ENCODE measurements at regions not wholly inside any gene's neighbourhood (a gene's known extent, or its start where the extent isn't known, plus 50 kb on each side); places are given as distances from the start of the nearest gene placed in this dataset.

DNA sequence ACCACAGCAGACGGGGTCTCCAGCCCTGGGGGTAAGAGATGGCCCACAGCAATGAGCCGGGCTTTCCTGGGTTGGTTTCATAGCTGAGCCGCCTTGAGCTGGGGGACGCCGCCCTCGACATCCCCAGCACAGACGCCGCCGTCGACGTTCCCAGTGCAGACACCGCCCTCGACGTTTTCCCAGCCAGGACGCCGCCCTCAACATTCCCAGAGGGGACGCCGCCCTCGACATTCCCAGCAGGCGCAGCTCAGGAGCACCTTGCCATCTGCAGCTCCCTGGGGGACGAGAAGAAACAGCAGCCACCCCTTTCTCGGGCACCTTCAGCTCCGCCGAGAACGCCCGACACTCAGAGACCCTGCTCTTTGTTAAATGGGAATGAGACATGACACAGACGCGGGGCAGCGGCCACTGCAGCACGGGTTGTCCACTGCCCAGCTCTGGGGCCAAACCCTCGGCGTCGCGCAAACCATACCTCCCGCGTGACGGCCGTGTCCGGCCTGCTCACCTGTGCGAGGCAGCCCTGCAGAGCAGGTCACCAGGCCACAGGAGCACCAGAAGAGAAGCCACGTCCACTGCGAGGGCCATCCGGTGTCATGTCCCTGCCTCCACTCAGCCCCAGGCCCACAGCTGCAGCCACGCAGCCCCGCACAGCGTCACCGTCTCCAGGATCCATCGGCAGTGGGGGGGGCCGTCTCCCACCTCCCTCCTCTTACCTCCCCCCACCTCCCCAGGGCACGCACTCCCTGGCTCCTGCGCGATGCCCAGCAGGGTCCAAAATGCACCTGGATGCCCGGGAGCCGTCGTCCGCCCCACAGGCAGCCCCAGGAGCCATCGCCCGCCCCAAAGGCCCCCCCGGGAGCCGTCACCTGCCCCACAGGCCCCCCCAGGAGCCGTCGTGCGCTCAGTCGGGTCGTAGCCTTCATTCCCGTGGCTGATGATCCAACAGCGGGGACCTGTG, 77.4 kb upstream of the GALNT9 start:
- DNase-seq, result no peak

DNA sequence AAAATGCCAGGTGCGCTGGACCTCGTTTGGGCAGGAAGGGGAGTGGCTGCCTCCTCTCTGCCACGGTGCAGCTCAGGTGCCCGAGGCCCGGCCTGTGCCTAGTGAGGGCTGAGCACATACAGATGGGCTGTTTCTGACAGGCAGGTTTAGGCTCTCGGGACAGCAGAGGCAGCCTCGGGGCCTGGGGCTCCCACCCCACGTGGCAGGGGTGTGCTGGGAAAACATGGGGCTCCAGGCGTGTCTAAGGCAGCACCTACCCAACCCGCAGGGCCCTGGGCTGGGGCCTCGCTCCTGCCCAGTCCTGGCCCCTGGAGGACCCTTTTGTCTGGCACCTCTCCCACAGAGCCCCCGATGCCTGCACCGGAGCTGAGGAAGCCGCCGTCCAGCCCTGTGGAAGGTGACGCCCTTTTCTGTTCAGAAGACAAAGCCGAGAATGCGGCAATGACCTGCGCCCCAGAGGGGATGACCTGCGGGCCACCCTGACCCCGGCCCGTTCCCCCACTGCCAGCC, 76.4 kb upstream of the GALNT9 start:
- DNase-seq, result no peak

DNA sequence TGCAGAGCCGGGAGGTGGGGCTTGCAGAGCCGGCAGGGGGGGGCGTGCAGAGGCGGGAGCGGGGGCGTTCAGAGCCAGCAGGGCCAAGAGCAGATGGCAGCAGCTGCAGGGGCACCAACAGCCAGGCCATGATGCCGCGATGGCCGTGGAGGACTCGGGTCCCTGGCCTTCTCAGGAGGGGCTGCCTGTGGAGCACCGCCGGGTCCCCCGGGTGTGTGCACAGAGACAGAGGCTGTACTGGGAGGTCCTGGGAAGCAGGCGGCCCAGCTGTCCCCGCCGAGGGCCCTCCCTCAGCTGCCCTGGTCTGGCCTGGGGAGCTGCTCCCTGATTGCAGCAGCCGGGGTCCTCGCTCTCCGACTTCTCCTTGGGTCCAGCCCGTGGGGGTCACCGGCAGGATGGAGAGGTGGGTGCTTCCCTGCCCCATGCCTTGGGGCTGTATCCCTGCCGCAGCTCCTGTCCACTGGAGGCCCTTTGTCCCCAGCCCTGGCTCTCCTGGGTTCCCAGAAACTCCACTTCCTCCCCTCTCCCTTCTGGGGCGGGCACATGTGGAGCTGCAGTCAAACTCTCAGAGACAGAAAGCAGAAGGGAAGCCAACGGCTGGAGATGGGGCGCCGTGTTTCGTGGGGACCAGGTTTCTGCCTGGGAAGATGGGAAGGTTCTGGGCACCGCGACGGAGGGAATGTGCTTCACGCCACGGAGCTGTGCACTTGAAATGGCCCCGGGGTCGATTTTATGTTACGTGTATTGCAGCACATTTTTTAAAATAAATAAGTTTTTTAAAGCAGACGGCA, 75.8 kb upstream of the GALNT9 start:
- DNase-seq, result no peak

DNA sequence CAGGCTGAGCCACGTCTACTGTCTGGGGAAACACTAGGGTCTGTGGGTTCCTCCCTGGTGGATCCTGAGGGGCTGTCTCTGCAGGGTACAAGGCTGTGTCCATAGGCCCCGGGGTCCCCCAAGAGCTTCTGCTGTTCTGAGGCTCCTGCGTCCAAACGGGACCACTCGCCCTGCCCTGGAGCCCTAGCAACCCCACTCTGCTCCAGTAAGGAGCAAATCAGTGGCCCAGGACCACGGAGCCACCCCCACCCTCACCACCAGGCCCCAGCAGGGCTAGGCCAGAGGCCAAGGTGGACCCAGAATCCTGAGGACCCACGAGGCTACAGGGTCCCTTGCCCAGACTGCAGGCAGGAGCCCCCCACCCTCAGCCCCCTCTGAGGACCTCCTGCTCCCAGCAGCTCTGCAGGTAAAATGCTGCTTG, 75.1 kb upstream of the GALNT9 start:
- DNase-seq, result no peak

DNA sequence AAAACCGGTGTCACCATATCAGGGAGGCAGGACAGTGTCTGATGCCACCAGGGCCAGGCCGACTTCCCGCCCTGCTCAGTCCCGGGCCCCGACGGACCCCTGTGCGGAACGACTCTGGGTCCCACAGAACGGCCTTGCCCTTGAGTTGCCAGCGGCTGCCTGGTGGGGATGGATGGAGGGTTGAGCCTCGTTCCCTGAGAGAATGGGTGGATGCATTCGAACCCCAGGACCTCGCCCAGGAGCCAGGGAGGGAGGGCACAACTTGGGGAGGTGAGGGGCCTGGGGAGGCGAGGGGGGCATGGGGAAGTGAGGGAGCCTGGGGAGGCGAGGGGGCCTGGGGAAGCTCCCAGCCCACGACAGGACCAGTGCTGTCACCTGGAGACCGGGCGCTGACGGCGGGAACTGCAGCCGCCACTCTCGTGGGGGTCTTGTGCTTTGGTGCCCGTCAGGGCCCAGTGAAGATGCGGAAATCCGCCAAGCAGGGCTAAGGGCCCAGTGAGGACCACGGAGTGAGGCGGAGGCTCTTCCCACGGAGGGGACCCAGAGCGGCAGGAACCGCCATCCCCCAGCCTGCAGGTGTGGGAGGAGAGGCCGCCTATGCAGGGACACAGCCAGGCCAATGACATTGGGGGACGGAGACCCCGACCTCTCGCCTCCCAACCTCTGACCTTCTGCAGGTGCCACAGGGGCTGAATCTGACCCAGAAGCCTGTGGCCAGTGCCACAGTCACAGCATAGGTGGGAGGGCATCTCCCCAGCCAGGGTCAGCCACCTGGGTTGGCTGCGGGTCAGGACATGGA, 74.4 kb upstream of the GALNT9 start:
- DNase-seq, result no peak

DNA sequence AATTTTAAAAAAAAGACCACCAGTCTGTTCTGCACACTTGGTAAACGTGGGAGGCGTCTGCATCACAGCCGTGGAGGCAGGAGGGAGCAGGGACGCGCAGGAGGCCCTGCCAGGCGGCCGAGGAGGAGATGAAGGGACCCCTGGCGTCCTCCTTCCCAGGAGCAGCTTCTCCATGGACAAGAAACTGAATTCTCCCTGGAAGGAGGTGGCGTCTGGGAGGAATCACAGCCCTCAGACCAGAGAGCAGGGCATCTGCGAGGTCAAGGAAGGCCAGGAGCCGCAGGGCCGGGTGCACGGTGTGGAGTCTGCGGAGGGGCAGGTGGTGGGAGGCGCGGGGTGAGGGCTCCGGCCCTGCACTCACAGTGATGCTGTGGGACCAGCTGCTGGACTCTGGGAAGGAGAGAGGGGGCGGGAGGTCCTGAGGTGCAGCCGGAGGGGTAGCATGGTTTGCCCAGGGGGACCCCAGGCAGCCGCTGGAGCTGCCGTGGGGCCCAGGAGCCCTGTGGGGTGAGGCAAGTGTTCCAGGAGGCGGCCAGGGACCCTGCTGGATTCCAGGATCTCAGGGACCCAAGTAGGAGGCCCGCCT, 73.5 kb upstream of the GALNT9 start:
- DNase-seq, result no peak

DNA sequence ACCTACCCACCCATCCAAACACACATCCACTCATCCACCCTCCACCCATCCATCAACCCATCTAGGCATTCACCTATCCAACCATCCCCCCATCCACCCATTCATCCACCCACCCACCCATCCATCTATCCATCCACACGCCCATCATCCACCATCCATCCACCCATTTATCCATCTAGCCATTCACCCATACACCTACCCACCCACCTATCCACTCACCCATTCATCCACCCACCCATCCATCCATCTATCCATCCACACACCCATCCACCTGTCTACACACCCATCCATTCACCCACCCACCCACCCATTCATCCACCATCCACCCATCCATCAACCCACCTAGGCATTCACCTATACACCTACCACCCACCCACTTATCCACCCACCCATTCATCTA, 72.6 kb upstream of the GALNT9 start:
- DNase-seq, result no peak

DNA sequence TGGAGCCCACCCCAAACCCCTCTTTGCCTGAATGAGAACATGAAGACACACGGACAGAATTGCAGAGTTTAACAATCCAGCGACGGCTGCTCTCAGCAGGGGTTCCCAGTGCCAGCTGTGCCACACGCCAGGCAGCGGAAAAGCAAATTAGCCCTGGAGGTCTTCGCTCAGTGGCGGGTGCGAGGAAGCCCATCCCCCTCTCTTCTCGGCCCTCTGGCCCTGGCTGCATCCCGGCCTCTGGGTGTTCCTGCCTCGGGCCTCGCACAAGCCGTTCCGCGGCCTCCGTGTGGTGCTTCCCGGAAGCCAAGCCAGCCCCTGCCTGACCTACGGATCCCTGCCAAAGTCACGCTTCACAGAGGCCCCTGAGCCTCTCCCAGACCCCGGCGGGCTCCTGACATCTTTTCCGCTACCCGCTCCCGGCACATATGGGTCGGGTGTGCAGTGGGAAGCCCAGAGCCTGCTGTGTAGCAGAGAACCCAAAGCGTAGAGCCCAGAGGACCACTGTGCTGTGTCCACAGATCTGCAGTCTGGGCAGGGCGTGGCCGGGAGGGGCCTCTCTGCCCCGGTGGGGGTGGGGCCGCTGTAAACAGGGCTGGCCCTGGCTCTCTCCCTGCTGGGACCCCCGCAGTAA, 70.7 kb upstream of the GALNT9 start:
- DNase-seq, result no peak

DNA sequence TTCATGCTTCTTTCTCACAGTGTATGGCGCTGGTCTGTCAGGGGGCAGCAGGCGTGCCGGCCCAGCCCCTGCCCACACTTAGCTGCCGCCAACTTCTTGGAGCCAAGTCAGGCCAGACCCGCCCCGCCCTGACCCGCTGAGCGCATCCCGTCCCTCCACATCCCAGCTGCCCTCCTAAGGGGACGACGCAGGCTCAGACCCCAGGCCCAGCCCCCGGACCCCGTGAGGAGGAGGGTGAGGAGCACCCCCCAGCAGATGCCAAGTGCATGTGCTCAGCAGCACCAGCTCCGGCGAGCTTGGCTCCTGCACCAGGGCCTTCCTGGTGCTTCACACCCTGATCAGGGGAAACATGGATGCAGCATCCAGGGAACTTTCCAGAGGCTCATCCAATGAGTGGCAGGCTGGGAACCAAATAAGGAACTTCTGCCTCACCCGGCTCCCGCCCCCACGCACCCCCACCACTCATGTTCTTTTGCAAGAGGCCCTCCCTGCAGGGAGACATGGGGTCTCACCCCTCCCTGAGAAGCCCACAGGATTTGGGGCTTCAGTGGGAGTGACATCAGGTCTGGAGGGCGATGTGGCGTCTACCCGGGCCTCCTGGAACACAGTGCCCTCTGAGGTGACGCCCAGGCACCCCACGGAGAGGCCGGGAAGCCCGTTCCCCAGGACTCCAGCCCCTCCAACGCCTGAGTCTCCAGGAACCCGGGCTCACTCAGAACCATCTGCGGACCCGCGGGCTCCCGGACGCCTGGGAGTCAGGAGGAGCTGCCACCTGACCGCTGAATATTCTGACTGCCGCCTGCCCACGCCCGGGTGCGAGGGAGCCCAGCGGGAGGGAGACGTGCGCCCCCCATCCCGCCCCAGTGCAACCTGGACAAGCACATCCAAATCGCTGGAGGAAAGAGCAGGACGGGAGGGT, 70.0 kb upstream of the GALNT9 start:
- no peak for DNase-seq

DNA sequence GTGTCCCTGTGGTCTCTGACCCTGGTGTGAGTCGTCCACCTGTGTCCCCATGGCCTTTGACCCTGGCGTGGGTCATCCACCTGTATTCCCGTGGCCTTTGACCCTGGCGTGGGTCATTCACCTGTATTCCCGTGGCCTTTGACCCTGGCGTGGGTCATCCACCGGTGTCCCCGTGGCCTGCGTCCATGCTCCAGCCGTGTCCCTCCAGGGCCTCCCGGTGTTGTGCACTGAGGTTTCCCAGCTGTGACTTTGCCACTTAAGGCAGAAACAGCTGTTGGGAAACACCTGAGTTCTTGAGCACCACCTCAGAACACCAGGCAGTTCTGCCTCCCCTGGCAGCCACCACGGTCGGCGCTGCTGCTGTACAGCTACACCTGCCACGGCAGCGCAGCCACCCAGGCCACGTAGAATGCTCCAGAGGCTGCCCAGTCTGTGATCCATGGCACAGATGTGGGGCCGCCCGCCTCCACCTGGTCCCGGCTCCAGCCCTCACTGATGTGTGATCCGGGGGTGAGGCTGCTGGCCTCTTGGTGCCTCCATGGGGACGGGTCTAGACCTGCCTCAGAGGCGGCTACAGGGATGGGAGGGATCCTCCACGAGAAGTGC, 69.1 kb upstream of the GALNT9 start:
- no peak for DNase-seq

DNA sequence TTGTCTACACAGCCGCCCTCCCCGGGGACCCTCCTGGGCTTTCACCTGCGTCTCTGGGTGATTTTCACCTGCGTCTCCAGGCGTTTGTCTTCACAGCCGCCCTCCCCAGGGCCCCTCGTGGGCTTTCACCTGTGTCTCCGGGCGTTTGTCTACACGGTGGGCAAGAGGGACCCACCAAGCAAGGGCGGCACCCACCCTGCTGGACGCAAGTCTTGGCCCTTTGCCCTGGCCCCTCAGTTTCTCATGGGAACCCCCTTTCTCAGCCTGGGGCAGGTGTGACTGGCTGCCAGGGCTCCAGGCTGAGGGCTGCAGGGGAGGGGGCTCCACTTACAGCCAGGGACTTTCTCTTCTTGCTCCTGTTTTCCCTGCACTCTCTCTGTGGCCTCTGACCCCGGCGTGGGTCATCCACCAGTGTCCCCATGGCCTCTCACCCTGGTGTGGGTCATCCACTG, 68.6 kb upstream of the GALNT9 start:
- DNase-seq, result no peak

DNA sequence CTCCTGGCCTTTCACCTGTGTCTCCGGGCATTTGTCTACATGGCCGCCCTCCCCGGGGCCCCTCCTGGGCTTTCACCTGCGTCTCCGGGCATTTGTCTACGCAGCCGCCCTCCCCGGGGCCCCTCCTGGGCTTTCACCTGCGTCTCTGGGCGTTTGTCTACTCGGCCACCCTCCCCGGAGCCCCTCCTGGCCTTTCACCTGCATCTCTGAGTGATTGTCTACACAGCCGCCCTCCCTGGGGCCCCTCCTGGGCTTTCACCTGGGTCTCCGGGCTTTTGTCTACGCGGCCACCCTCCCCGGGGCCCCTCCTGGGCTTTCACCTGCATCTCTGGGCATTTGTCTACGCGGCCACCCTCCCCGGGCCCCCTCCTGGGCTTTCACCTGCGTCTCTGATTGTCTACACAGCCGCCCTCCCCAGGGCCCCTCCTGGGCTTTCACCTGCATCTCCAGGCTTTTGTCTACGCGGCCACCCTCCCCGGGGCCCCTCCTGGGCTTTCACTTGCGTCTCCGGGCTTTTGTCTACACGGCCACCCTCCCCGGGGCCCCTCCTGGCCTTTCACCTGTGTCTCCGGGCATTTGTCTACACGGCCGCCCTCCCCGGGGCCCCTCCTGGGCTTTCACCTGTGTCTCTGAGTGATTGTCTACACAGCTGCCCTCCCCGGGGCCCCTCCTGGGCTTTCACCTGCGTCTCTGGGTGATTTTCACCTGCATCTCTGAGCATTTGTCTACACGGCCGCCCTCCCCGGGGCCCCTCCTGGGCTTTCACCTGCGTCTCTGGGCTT, 68.0 kb upstream of the GALNT9 start:
- peak; percentile 62 for DNase-seq

DNA sequence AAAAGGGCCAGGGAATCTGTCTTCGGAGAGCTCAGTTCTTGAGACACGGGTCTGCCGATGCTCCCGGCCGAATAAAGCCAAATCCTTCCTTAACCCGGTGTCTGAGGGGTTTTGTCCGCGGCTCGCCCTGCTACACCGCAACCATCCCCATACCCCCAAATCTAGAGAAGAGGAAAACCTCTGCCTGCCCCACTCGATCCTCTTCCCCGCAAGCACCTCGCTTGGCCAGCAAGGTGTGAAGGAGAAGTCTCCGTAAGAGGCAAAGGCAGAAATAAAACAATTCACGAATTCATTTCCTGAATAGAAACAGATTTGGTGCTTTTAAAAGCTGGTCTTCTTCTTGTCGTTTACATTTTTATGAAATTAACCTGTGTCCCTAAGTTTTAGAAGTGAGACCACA, 67.3 kb upstream of the GALNT9 start:
- no peak for DNase-seq

DNA sequence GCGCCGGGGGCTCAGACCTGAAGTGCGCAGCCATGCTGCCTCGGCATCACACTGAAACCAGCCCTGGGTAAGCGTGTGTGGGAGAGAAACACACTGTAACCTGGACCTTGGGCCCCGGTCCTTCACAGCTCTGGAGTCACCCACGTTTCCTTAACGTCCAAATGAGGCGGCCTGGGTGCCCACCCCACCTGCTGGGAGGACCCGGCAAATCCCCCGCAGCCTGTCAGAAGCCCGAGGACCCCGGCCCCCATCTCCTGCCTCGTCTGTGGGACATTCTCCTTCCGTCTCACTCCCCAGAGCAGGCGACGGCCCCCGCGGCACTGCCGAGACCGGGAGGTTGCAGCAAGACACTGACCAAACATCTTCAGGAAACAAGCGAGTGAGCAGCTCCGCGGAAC, 66.5 kb upstream of the GALNT9 start:
- DNase-seq, result no peak

DNA sequence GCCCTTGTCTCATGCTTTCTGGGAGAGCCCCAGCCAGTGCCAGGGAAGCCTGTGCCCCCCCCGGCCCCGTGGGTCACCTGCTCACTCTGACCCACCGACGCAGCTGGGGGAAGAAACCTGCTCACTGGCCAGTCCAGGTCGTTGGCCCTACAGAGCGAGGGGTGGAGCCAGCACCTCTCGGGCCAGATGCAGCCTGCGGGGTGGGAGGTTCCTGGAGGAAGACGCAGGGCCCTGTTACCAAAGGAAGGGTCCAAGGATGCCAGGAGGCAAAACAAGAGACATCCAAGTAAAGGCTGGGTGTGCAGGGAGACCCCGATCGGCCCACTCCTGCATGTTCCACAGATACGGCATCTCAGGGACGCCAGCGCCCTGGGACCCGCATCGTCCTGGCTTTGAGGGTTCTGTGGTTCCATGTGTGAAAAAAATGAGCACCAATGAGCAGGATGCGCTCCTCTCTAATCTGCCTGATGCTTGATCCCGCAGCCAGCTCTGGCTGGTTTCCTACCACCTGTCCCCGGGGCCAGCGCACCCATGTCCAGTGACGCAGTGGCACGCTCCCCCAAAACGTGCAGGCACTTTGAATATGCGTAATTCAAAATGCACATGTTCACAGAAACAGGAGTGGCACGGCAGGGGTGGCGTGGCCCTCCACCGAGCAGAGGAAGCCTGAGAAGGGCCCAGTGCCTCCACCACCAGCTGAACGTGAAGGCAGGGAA, 66.0 kb upstream of the GALNT9 start:
- DNase-seq, result no peak

DNA sequence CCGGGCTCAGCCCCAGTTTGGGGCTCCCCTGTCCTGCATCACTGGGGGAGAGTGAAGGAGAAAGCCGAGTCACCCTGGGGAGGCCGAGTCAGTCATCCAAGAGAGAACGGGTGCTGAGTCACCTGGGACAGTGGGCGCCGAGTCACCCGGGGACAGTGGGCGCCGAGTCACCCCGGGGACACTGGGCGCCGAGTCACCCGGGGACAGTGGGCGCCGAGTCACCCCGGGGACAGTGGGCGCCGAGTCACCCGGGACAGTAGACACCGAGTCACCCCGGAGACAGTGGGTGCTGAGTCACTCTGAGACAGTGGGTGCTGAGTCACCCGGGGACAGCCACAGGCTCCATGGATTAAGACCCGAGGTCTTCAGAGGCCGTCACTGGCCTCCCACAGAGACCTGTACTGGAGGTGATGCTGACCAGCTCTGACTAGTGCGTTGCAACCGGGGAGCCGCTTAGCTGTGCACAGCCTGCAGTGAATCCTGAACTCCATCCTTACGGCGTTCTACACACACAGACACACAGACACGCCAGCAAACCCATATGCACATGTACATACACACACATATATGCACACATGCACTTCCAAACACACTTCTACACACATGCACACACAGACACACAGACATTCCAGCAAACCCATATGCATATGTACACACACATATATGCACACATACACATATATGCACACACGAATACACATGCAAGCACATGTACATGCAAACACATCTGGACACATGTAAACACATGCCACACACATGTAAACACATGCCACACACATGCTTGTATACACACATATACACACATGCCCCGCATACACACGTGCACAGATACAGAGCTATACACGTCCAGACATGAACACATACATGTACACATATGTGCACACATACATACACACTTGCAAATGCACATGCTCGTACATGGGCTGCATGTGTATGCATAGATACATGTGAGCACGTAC, 64.9 kb upstream of the GALNT9 start:
- no peak for DNase-seq

DNA sequence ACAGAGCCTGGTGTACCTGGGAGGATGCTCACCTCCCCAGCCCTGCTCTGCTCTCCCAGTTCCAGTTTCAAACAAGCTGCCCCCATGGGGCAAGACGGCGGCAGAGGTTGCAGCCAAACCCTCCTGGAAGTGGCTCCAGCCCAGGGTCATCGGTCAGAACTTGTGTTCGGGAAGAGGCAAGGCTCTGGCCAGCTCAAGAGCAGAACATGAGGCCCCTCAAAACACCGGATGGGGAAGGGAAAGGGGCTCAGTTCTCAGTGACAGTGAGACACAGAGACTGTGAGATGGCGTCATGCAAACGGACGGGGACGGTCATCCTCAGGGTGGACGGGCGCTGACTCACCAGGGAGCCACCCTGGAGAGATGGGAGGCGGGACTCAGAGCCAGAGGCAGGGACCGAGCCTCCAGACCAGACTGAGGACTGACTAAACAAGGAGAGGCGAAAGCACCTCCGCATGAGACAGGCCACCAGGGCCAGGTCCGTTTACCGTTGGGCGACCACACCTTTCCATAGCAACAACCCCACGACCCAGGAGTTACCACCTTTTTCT, 63.9 kb upstream of the GALNT9 start:
- no peak for DNase-seq

All from NCI-H1436 treated with DMSO at 0.1 percent for 48 hours (cell line).